NCI-H146 treated with DMSO at 0.1 percent for 48 hours (cell line): ENCODE measurements at regions not wholly inside any gene's neighbourhood (a gene's known extent, or its start where the extent isn't known, plus 50 kb on each side); places are given as distances from the start of the nearest gene placed in this dataset.

Source experiments
- DNase-seq: peaks from one replicate; lab custom pipeline; 2025; ENCODE audit not compliant: unreplicated experiment; lab: John Stamatoyannopoulos, UW

- no peak for DNase-seq
Observed at GRCh38 chr2:29974086-29974485, 52.7 kb upstream of the ALK start.

- DNase-seq, result no peak
Observed at GRCh38 chr2:29977284-29977683, 55.9 kb upstream of the ALK start.

- DNase-seq, result no peak
Observed at GRCh38 chr2:29981402-29981801, 60.0 kb upstream of the ALK start.

- DNase-seq, result no peak
Observed at GRCh38 chr2:29983308-29983707, 61.9 kb upstream of the ALK start.

GRCh38 chr2:29987146-29987545 lies 65.8 kb upstream of the ALK start:
- DNase-seq, result no peak

- no peak for DNase-seq
Observed at GRCh38 chr2:29990129-29990528, 68.7 kb upstream of the ALK start.

GRCh38 chr2:29991086-29991485 lies 69.7 kb upstream of the ALK start:
- DNase-seq, result no peak

- no peak for DNase-seq
Observed at GRCh38 chr2:29995241-29995640, 73.9 kb upstream of the ALK start.

GRCh38 chr2:30003128-30003527 lies 81.7 kb upstream of the ALK start:
- DNase-seq, result no peak

- DNase-seq, result no peak
Observed at GRCh38 chr2:30022444-30023071, 101.2 kb upstream of the ALK start.

GRCh38 chr2:30024281-30024680 lies 102.9 kb upstream of the ALK start:
- DNase-seq, result no peak

- DNase-seq, result no peak
Observed at GRCh38 chr2:30026091-30027055, 105.0 kb upstream of the ALK start.

GRCh38 chr2:30029804-30030203 lies 108.4 kb upstream of the ALK start:
- no peak for DNase-seq

- no peak for DNase-seq
Observed at GRCh38 chr2:30030361-30030760, 109.0 kb upstream of the ALK start.

GRCh38 chr2:30031184-30031583 lies 109.8 kb upstream of the ALK start:
- no peak for DNase-seq

GRCh38 chr2:30034052-30034775 lies 112.6 kb upstream of the YPEL5 start:
- DNase-seq, result no peak

- DNase-seq, result no peak
Observed at GRCh38 chr2:30037016-30037415, 109.8 kb upstream of the YPEL5 start.

- DNase-seq, result no peak
Observed at GRCh38 chr2:30038419-30038818, 108.4 kb upstream of the YPEL5 start.

GRCh38 chr2:30039101-30039500 lies 107.7 kb upstream of the YPEL5 start:
- no peak for DNase-seq

- no peak for DNase-seq
Observed at GRCh38 chr2:30040147-30040546, 106.7 kb upstream of the YPEL5 start.

GRCh38 chr2:30041884-30042283 lies 104.9 kb upstream of the YPEL5 start:
- no peak for DNase-seq

GRCh38 chr2:30046396-30046795 lies 100.4 kb upstream of the YPEL5 start:
- no peak for DNase-seq
